SK-N-SH treated with all-trans-retinoic acid at 6 μM for 48 hours (cell line): ENCODE measurements at regions not wholly inside any gene's neighbourhood (a gene's known extent, or its start where the extent isn't known, plus 50 kb on each side); places are given as distances from the start of the nearest gene placed in this dataset.

Source experiments
- ATAC-seq: fragments of 200-7000 bp; cut with Tn5 transposase; 3 replicates; pipeline ENCODE4 v1.9.1; 2020; ENCODE audit warnings: mild to moderate bottlenecking, moderate library complexity
- ARNTL ChIP-seq: fragments of 450-650 bp; formaldehyde crosslinking; IDR thresholded peaks from 2 replicates; pipeline ENCODE4 v1.5.0; 2020; ENCODE audit warnings: low read depth, mild to moderate bottlenecking, moderate library complexity, borderline replicate concordance
- BACH2 ChIP-seq: fragments of 250-450 bp; sonication (Bioruptor Pico); IDR thresholded peaks from 2 replicates; pipeline ENCODE4 v1.9.0; 2021; ENCODE audit warnings: mild to moderate bottlenecking, borderline replicate concordance
- CREB5 ChIP-seq: fragments of 250-450 bp; sonication (Bioruptor Pico); IDR thresholded peaks from 2 replicates; pipeline ENCODE4 v1.5.1; 2020; ENCODE audit warnings: low read depth, mild to moderate bottlenecking, moderate library complexity
- CSDC2 ChIP-seq: fragments of 250-450 bp; sonication (Bioruptor Pico); IDR thresholded peaks from 2 replicates; pipeline ENCODE4 v1.5.0; 2020; ENCODE audit warnings: mild to moderate bottlenecking, moderate library complexity
- CSRNP3 ChIP-seq: fragments of 250-450 bp; sonication (Bioruptor Pico); IDR thresholded peaks from 2 replicates; pipeline ENCODE4 v1.5.1; 2021; ENCODE audit warnings: mild to moderate bottlenecking, moderate library complexity
- ESRRG ChIP-seq: fragments of 250-450 bp; sonication (Bioruptor Pico); IDR thresholded peaks from 2 replicates; pipeline ENCODE4 v1.6.1; 2021; ENCODE audit warnings: mild to moderate bottlenecking
- GLIS3 ChIP-seq: fragments of 250-450 bp; sonication (Bioruptor Pico); IDR thresholded peaks from 2 replicates; pipeline ENCODE4 v1.5.0; 2020; ENCODE audit warnings: mild to moderate bottlenecking, moderate library complexity
- ISL1 ChIP-seq: fragments of 250-450 bp; sonication (Bioruptor Pico); IDR thresholded peaks from 2 replicates; pipeline ENCODE4 v2.1.2; 2022; ENCODE audit warnings: mild to moderate bottlenecking, moderate library complexity
- OSR1 ChIP-seq: fragments of 250-450 bp; sonication (Bioruptor Pico); IDR thresholded peaks from 2 replicates; pipeline ENCODE4 v1.8.0; 2022; ENCODE audit warnings: moderate library complexity, mild to moderate bottlenecking, inconsistent platforms
- PPARA ChIP-seq: fragments of 250-450 bp; sonication (Bioruptor Pico); IDR thresholded peaks from 2 replicates; pipeline ENCODE4 v1.5.0; 2020; ENCODE audit warnings: mild to moderate bottlenecking, borderline replicate concordance
- RARB ChIP-seq: fragments of 250-450 bp; sonication (Bioruptor Pico); IDR thresholded peaks from 2 replicates; pipeline ENCODE4 v1.8.0; 2021; ENCODE audit warnings: mild to moderate bottlenecking, moderate library complexity
- SNAI2 ChIP-seq: fragments of 250-450 bp; sonication (Bioruptor Pico); IDR thresholded peaks from 2 replicates; pipeline ENCODE4 v1.5.0; 2020; ENCODE audit warnings: mild to moderate bottlenecking, moderate library complexity
- TCF4 ChIP-seq: fragments of 250-450 bp; sonication (Bioruptor Pico); IDR thresholded peaks from 2 replicates; pipeline ENCODE4 v1.8.0; 2021; ENCODE audit warnings: mild to moderate bottlenecking, moderate library complexity, borderline replicate concordance
- TOX ChIP-seq: fragments of 250-450 bp; sonication (Bioruptor Pico); IDR thresholded peaks from 2 replicates; pipeline ENCODE4 v1.8.0; 2021; ENCODE audit warnings: mild to moderate bottlenecking, moderate library complexity, borderline replicate concordance
- TSHZ2 ChIP-seq: fragments of 250-450 bp; sonication (Bioruptor Pico); IDR thresholded peaks from 2 replicates; pipeline ENCODE4 v1.5.0; 2020; ENCODE audit warnings: mild to moderate bottlenecking, moderate library complexity
- ZC3H10 ChIP-seq: fragments of 250-450 bp; sonication (Bioruptor Pico); IDR thresholded peaks from 2 replicates; pipeline ENCODE4 v1.5.1; 2021; ENCODE audit warnings: mild to moderate bottlenecking, moderate library complexity
- ZFP3 ChIP-seq: fragments of 250-450 bp; sonication (Bioruptor Pico); IDR thresholded peaks from 2 replicates; pipeline ENCODE4 v1.5.0; 2020; ENCODE audit warnings: mild to moderate bottlenecking, moderate library complexity
- ZFP30 ChIP-seq: fragments of 450-650 bp; formaldehyde crosslinking; IDR thresholded peaks from 2 replicates; pipeline ENCODE4 v1.5.0; 2022; ENCODE audit warnings: mild to moderate bottlenecking, moderate library complexity
- ZNF70 ChIP-seq: fragments of 450-650 bp; formaldehyde crosslinking; IDR thresholded peaks from 2 replicates; pipeline ENCODE4 v1.5.0; 2020; ENCODE audit warnings: mild to moderate bottlenecking, moderate library complexity
- ZNF8 ChIP-seq: fragments of 450-650 bp; formaldehyde crosslinking; IDR thresholded peaks from 2 replicates; pipeline ENCODE4 v1.5.0; 2020; ENCODE audit warnings: mild to moderate bottlenecking, moderate library complexity
- TF ChIP-seq, protein P1 (sequence below): fragments of 250-450 bp; sonication (Bioruptor Pico); IDR thresholded peaks from 2 replicates; pipeline ENCODE4 v1.8.0; 2021; ENCODE audit warnings: low read depth, mild to moderate bottlenecking, moderate library complexity, borderline replicate concordance

DNA sequence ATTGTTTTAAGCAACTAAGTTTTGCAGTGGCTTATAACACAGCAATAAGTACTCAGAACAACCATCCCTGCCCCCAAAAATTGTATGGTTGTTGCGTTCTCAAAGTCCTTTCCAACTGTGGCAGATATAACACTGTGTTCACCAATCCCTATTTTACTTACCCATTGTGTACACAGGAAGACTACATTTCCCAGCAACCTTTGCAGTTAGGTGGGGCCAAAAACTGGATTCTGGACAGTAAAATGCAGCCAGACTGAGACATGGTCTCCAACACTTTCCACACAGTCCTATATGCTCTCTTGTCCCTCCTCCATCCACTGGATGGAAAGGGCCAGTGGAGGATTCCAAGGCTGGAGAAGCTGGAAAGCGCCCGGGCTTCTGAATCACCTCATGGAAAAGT is 523.6 kb downstream of the BCOR start (continued):
- TF ChIP-seq ZFP3 (no peak), ZC3H10 (CRISPR knock-in tag) (no peak)

GRCh38 chrX:39576041-39576872 is 521.5 kb downstream of the BCOR start:
- TF ChIP-seq ARNTL (CRISPR knock-in tag) (no peak), BACH2 (no peak), PPARA (no peak), ZNF8 (CRISPR knock-in tag) (no peak), ISL1 (CRISPR knock-in tag) (no peak), TSHZ2 (CRISPR knock-in tag) (no peak), OSR1 (CRISPR knock-in tag) (no peak), SNAI2 (CRISPR knock-in tag) (no peak)
- TF ChIP-seq, protein P1, sequence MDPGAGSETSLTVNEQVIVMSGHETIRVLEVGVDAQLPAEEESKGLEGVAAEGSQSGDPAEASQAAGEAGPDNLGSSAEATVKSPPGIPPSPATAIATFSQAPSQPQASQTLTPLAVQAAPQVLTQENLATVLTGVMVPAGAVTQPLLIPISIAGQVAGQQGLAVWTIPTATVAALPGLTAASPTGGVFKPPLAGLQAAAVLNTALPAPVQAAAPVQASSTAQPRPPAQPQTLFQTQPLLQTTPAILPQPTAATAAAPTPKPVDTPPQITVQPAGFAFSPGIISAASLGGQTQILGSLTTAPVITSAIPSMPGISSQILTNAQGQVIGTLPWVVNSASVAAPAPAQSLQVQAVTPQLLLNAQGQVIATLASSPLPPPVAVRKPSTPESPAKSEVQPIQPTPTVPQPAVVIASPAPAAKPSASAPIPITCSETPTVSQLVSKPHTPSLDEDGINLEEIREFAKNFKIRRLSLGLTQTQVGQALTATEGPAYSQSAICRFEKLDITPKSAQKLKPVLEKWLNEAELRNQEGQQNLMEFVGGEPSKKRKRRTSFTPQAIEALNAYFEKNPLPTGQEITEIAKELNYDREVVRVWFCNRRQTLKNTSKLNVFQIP = no peak
- ATAC-seq = no peak

DNA sequence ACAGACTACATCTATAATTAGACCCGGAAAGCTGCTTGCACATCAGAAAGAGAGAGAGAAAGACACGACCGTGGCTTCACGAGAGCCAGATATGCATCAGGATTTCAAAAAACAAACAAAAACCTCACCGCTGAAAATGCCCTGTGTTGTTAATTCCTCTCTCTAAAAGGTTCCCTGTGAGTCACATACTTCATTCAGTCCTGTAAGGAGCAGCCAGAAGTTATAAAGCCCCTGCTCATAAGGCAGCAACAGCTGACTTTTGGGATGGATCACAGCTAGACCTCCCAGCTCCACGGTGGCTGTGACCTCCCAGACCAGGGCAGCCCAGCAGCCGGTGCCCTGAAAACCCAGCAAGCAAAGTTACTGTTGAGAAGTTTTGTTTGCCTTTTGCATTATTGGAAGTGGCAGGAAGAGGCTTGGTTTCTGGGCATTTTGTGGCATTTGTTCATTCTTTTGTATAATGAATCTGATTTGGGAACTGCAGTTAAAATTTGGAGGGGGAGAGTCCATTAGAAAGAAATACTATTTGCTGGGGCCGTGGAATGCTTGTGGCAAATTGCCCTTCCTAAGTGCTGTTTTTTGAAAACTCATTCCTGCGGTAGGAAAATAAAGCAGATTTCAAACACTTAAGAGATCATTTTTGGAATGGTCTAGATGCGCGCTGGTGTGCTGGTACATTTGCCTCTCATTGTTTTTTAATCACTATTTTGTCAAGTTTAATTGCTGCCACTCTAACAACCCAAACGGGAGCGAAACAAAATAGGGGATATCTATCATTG is 520.4 kb downstream of the BCOR start:
- ATAC-seq = peak; percentile 16; the same call in 1 of the 3 replicates
- TF ChIP-seq TOX (no peak), ESRRG (CRISPR knock-in tag) (no peak), TSHZ2 (CRISPR knock-in tag) (no peak), GLIS3 (no peak), ISL1 (CRISPR knock-in tag) (no peak), CSRNP3 (CRISPR knock-in tag) (no peak), CREB5 (CRISPR knock-in tag) (no peak), ZFP3 (no peak), BACH2 (no peak), OSR1 (CRISPR knock-in tag) (no peak), RARB (no peak), ZNF70 (no peak), TCF4 (CRISPR knock-in tag) (no peak), CSDC2 (CRISPR knock-in tag) (no peak), ZFP30 (CRISPR knock-in tag) (no peak)
- TF ChIP-seq, protein P1 = no peak
